HG02763 (cell line): ENCODE measurements at regions not wholly inside any gene's neighbourhood (a gene's known extent, or its start where the extent isn't known, plus 50 kb on each side); places are given as distances from the start of the nearest gene placed in this dataset.

ENCODE experiments used
- ATAC-seq: cut with Tn5 transposase; IDR thresholded peaks from one replicate; pipeline ENCODE4 v1.9.1; 2021; ENCODE audit warnings: mild to moderate bottlenecking, moderate library complexity; ENCODE audit not compliant: unreplicated experiment

GRCh38 chr13:74084375-74084935 is 49.7 kb downstream of the KLF12 start:
- ATAC-seq = no peak

GRCh38 chr13:74082741-74083160 is 51.5 kb downstream of the KLF12 start:
- ATAC-seq = no peak

- ATAC-seq = no peak
Observed at GRCh38 chr13:74080762-74081161, 53.4 kb downstream of the KLF12 start.

DNA sequence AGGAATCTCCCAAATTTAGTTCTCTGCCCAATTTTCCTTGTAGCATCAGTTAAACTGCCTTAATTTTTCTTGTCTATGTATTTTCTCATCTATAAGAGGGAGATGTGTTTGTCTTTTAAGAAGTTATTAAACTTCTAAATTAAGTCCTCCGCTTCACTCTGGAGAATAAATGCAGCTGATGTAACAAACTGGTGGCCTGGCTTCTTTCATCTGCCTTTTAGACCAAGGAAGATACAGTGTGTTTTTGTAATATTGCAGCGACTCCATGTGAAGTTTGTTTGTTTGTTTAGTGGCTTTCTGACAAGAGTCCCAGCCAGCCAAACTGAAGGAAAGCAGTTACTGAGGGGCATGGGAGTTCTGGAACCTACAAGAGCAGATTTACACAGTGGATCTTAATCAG is 56.4 kb downstream of the KLF12 start:
- ATAC-seq = no peak

- no peak for ATAC-seq
Observed at GRCh38 chr13:74077375-74077774, 56.8 kb downstream of the KLF12 start.

- no peak for ATAC-seq
Observed at GRCh38 chr13:74074723-74075122, 59.5 kb downstream of the KLF12 start.

- ATAC-seq = no peak
Observed at GRCh38 chr13:74073274-74073673, 60.9 kb downstream of the KLF12 start.

DNA sequence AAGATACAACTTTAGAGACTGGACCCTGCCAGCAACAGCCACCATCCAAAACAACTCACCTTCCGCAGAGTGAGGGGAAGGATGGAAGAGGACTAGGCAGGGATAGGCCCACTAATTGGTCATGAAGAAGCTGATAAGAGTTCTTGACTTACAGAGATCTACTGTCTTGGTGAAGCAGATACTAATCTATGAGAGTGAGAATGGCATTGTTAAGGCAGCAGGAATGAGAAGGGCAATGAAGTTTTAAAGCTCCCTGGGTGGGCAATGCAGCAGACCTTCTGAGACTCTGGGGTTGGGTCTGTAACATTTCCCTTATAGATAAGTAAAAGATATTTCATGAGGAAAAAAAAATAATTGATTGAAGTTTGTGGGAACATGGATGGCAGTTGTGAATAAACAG is 63.7 kb downstream of the KLF12 start:
- ATAC-seq = no peak

- no peak for ATAC-seq
Observed at GRCh38 chr13:74070065-74070464, 64.1 kb downstream of the KLF12 start.

DNA sequence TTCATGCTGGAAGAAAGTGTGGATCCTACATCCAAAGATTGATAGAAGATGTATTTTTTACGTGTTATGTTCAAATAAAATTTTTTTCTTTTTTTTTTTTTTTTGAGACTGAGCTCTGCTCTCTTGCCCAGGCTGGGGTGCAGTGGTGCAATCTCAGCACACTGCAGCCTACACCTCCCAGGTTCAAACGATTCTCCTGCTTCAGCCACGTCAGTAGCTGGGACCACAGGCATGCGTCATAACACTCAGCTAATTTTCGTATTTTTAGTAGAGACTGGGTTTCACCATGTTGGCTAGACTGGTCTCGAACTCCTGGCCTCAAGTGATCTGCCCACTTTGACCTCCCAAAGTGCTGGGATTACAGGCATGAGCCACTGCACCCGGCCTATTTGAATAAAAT is 65.7 kb downstream of the KLF12 start:
- no peak for ATAC-seq

GRCh38 chr13:74067818-74068217 is 66.4 kb downstream of the KLF12 start:
- no peak for ATAC-seq

DNA sequence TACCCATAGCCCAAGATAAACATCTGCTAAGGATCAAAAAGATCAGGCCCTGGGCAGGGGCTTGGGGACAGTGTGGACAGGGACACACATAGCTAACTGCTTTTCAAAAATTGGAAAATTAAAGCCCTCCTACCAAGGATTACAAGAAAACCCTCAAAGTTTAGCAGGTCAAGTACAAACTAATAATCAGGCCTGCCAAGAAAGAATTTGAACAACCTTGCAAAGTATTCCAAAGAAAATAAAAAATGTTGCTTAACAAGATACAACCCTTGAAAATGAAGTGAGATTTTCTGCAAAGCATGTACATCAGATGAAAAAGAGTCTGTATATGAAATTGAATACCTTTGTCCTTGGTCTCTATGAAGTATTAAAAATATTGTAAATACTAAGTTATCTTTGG is 67.3 kb downstream of the KLF12 start:
- ATAC-seq = no peak

DNA sequence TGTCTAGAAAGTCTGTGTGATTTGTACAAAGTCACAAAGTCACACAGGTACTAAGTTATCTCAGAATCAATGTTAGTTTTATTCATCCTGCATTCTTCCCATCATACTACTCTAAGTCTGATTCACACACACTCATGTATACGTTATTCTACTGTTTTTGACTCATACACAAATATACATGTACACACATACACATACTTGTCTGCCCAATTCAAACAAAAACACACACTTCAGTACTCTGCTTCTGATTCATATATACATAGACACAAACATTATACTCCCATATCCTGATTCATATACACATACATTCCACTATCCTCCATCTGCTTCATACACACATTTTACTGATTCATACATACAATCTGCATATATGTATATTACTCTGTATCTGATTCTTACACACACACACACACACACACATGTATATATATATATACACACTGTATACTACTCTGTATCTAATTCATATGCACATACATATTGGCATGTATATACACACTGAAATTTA is 69.3 kb downstream of the KLF12 start:
- no peak for ATAC-seq

GRCh38 chr13:74063533-74064100 is 70.6 kb downstream of the KLF12 start:
- ATAC-seq = no peak

- ATAC-seq = peak; percentile 83
Observed at GRCh38 chr13:74062933-74063332, 71.3 kb downstream of the KLF12 start.

DNA sequence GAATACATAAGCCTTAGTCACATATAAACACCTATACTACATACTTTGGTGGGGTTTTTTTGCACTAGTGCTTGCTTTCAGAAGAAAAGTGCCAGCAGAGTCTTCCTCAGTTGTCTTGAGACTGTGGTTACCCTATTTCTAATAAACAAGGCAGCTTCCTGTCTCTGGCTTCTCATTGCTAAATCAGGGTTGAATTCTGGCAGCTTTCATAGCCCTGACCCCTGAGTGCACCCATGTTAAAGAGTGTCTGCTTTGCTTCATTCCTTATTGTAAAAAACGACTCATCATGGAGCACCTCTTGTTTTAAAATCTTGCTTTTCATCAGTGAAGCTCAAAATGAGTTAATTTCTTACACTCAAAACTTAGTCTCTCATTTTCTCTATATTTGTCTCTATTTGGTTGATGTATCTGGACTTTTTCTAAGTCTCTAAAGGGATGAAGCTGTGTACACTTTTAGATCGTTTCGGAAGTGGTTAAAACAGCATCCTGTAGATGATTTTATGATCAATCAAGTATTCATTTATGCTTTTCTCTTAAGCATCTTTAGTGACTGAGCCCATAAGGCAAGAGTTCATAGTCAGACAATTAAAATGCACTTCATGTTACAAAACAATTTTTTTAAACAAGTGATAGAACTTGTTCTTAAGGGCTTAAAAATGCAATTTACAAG is 72.1 kb downstream of the KLF12 start:
- ATAC-seq = peak; percentile 67

DNA sequence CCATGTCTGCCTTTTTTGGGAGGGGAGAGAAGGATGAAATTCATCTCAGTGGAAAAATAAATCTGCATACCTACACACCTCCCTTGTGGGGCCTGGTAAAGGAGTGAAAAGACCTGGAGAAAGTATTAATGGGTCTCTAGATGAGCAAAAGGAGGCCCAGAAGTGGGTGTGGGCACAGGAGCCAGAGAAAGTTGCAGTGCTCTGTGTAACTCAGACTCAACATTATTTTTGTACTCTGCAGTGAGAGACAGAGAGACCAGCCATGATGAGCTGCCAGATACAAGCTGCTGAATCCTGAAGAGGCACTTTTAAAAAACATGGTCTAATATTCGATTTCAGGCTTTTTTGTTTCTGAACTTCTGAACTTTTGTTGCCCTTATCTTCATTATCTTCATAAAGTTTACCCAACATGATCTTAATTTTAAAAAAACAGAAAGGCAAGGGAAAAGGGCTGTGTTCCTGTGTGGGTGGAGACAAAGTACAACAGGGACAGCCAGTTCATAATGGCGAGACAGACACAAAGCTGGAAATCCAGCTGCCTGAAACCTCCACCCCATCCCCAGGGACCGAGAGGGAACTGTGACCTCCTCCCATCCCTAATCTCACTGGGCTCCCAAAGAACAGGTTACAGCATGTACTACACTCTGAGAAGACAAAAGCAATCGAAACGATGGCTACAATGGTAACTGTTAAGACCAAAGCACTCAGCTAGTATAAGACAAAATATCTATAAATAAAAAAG is 77.2 kb downstream of the KLF12 start:
- no peak for ATAC-seq

DNA sequence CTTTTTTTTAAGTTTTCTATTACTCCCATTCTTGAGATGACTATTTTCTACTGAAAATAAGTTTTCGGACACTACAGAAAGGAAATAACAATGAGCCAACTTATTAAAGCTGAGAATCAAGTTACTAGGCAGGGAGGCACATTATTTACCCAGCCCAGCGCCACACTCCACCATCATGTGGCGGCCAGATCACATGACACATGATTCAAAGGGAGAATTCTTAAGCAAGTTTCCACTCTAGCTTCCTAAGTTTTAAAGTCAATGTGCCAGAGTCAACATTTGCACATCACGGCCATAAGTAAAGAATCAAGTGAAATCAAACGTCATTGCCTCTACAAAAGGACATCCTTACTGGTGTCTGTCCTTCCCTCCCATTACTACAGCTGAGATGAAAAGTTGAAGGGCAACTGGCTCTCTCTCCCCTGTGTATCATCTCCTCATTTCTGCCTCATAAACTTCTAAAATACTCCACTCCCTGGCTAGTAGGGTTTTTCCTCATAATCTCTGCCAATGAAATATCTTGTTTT is 81.7 kb downstream of the KLF12 start:
- ATAC-seq = no peak

DNA sequence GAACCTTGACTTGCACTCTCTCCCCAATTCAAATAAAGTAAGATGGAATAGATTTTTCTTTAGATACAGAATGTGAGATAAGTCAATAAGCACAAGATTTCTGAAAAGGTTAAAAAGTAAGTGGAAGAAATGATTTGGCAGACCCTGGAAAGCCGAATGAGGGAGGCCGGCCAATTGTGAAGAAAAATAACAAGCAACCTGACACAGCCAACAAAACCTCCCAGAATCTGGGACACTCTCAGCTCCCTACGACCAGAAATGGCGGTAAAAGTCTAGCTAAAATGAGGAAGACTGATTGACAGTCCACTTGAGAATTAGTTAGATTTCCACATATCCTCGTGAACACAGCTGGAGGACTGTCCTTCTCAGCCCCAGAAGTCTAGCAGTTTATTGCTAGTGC is 85.4 kb downstream of the KLF12 start:
- ATAC-seq = no peak

- no peak for ATAC-seq
Observed at GRCh38 chr13:74047931-74048600, 86.1 kb downstream of the KLF12 start.

DNA sequence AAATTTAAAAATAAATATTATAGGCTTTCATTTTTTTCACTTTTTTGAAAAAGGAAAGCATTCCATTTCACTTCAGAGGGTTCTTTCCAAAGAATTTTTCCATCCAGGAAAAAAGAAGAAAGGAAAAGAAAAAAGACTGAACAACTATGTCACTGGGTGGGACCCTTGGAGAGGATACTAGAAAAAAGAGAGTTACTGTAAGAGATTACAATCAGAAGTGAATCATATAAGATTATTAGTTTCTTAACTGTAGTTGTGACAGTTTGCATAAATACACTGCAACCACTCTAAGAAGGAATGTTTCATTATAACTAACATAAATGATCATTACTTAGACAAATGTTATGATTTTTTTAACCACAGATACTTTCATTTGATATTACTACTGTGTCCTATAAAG is 87.8 kb downstream of the KLF12 start:
- no peak for ATAC-seq
